Progenitor cell of endocrine pancreas (in vitro differentiated cells): ENCODE measurements at regions not wholly inside any gene's neighbourhood (a gene's known extent, or its start where the extent isn't known, plus 50 kb on each side); places are given as distances from the start of the nearest gene placed in this dataset.
"Not testable (repeated sequence)": the region's sequence is repeated elsewhere in the genome, so short reads cannot be mapped to it uniquely, and the experiment has no call there.

Experiments used
- DNase-seq: peaks from one replicate; pipeline ENCODE4 v3.0.0; 2021; ENCODE audit warnings: low spot score; ENCODE audit not compliant: unreplicated experiment
- H3K27ac Mint-ChIP-seq: 2 replicates; pipeline ENCODE4 v1.8.0; 2021; ENCODE audit warnings: mild to moderate bottlenecking, moderate library complexity, mixed read lengths
- H3K27me3 Mint-ChIP-seq: 2 replicates; pipeline ENCODE4 v1.8.0; 2021; ENCODE audit warnings: mixed read lengths
- H3K36me3 Mint-ChIP-seq: 2 replicates; pipeline ENCODE4 v1.8.0; 2022; ENCODE audit warnings: mixed read lengths; ENCODE audit not compliant: insufficient read depth
- H3K4me1 Mint-ChIP-seq: 2 replicates; pipeline ENCODE4 v1.8.0; 2021; ENCODE audit warnings: low read depth, mixed read lengths
- H3K4me3 Mint-ChIP-seq: 2 replicates; pipeline ENCODE4 v1.8.0; 2021; ENCODE audit warnings: low read depth, mild to moderate bottlenecking, moderate library complexity, mixed read lengths
- H3K9me3 Mint-ChIP-seq: 2 replicates; pipeline ENCODE4 v1.8.0; 2021; ENCODE audit warnings: low read depth, mixed read lengths
- CTCF ChIP-seq: fragments of 200-600 bp; sonication (generic); IDR thresholded peaks from one replicate; pipeline ENCODE4 v1.5.0; 2021; ENCODE audit warnings: antibody characterized with exemption, mild to moderate bottlenecking; ENCODE audit not compliant: unreplicated experiment

GRCh38 chr4:86512631-86513030, 81.5 kb upstream of the PTPN13 start:
- Mint-ChIP-seq H3K27ac (no peak overlapping the region), H3K4me3 (no peak overlapping the region), H3K36me3 (peaks cover 10% of the 10 kb centered on the region), H3K27me3 (no peaks in the 10 kb centered on the region), H3K9me3 (peaks cover 37% of the 10 kb centered on the region), H3K4me1 (no peaks in the 10 kb centered on the region)
- DNase-seq: no peak
- TF ChIP-seq CTCF: no peak

- Mint-ChIP-seq H3K9me3 (peaks cover 68% of the 10 kb centered on the region), H3K36me3 (peaks cover 18% of the 10 kb centered on the region)
- not testable (repeated sequence) for H3K27ac Mint-ChIP-seq, H3K27me3 Mint-ChIP-seq, H3K4me1 Mint-ChIP-seq, DNase-seq, H3K4me3 Mint-ChIP-seq
These were observed 78.2 kb upstream of the PTPN13 start for GRCh38 chr4:86515963-86516362.

GRCh38 chr4:86521373-86521969, 72.6 kb upstream of the PTPN13 start:
- Mint-ChIP-seq H3K9me3 (peaks cover 64% of the 10 kb centered on the region), H3K4me3 (no peak overlapping the region), H3K27me3 (no peaks in the 10 kb centered on the region), H3K36me3 (peaks cover 21% of the 10 kb centered on the region), H3K4me1 (no peaks in the 10 kb centered on the region), H3K27ac (no peak overlapping the region)
- TF ChIP-seq CTCF: no peak
- DNase-seq: no peak

GRCh38 chr4:86522349-86522748, 71.8 kb upstream of the PTPN13 start:
- Mint-ChIP-seq H3K36me3 (peaks cover 21% of the 10 kb centered on the region), H3K27me3 (no peaks in the 10 kb centered on the region), H3K4me1 (no peaks in the 10 kb centered on the region), H3K4me3 (no peak overlapping the region), H3K27ac (no peak overlapping the region), H3K9me3 (peaks cover 64% of the 10 kb centered on the region)
- no peak for TF ChIP-seq CTCF
- DNase-seq: no peak

- H3K27ac Mint-ChIP-seq: no peak overlapping the region
- no peaks in the 10 kb centered on the region for H3K4me1 Mint-ChIP-seq
- no peak for TF ChIP-seq CTCF
- peaks cover 55% of the 10 kb centered on the region for H3K9me3 Mint-ChIP-seq
- H3K4me3 Mint-ChIP-seq: no peak overlapping the region
- H3K27me3 Mint-ChIP-seq: no peaks in the 10 kb centered on the region
- H3K36me3 Mint-ChIP-seq: peaks cover 21% of the 10 kb centered on the region
- no peak for DNase-seq
These were observed 70.8 kb upstream of the PTPN13 start for GRCh38 chr4:86523333-86523732.

- Mint-ChIP-seq H3K36me3 (peaks cover 15% of the 10 kb centered on the region), H3K9me3 (peaks cover 22% of the 10 kb centered on the region)
- not testable (repeated sequence) for H3K27ac Mint-ChIP-seq, H3K27me3 Mint-ChIP-seq, DNase-seq, H3K4me1 Mint-ChIP-seq, H3K4me3 Mint-ChIP-seq
These were observed 66.4 kb upstream of the PTPN13 start for GRCh38 chr4:86527713-86528112.
